GM19455 (cell line): ENCODE measurements at regions not wholly inside any gene's neighbourhood (a gene's known extent, or its start where the extent isn't known, plus 50 kb on each side); places are given as distances from the start of the nearest gene placed in this dataset.

ENCODE experiments used
- ATAC-seq: cut with Tn5 transposase; IDR thresholded peaks from one replicate; pipeline ENCODE4 v1.9.1; 2021; ENCODE audit not compliant: unreplicated experiment

- no peak for ATAC-seq
Measured at GRCh38 chr3:31408720-31409119, 124.0 kb upstream of the STT3B start.

GRCh38 chr3:31409389-31409788, 123.3 kb upstream of the STT3B start:
- no peak for ATAC-seq

GRCh38 chr3:31409866-31410265, 122.9 kb upstream of the STT3B start:
- no peak for ATAC-seq

- ATAC-seq: no peak
Measured at GRCh38 chr3:31410411-31410810, 122.3 kb upstream of the STT3B start.

GRCh38 chr3:31412832-31413231, 119.9 kb upstream of the STT3B start:
- no peak for ATAC-seq

GRCh38 chr3:31413515-31413914, 119.2 kb upstream of the STT3B start:
- ATAC-seq: no peak

GRCh38 chr3:31416980-31417379, 115.7 kb upstream of the STT3B start:
- no peak for ATAC-seq

- ATAC-seq: no peak
Measured at GRCh38 chr3:31417486-31417885, 115.2 kb upstream of the STT3B start.

GRCh38 chr3:31420311-31420710, 112.4 kb upstream of the STT3B start:
- ATAC-seq: no peak

- ATAC-seq: no peak
Measured at GRCh38 chr3:31421314-31422048, 111.2 kb upstream of the STT3B start.

GRCh38 chr3:31422237-31422636, 110.5 kb upstream of the STT3B start:
- no peak for ATAC-seq

- no peak for ATAC-seq
Measured at GRCh38 chr3:31423482-31423881, 109.2 kb upstream of the STT3B start.

- ATAC-seq: no peak
Measured at GRCh38 chr3:31425401-31425800, 107.3 kb upstream of the STT3B start.

- ATAC-seq: no peak
Measured at GRCh38 chr3:31427623-31428022, 105.1 kb upstream of the STT3B start.

GRCh38 chr3:31431321-31431720, 101.4 kb upstream of the STT3B start:
- ATAC-seq: no peak

GRCh38 chr3:31432897-31433678, 99.6 kb upstream of the STT3B start:
- ATAC-seq: no peak

- ATAC-seq: no peak
Measured at GRCh38 chr3:31433679-31433992, 99.1 kb upstream of the STT3B start.

- ATAC-seq: no peak
Measured at GRCh38 chr3:31434819-31435218, 97.9 kb upstream of the STT3B start.

- ATAC-seq: no peak
Measured at GRCh38 chr3:31436830-31437229, 95.9 kb upstream of the STT3B start.

GRCh38 chr3:31438742-31439141, 94.0 kb upstream of the STT3B start:
- no peak for ATAC-seq

GRCh38 chr3:31439890-31440750, 92.6 kb upstream of the STT3B start:
- no peak for ATAC-seq

- no peak for ATAC-seq
Measured at GRCh38 chr3:31440878-31441277, 91.8 kb upstream of the STT3B start.
